ENCODE measurements at regions not wholly inside any gene's neighbourhood (a gene's known extent, or its start where the extent isn't known, plus 50 kb on each side); places are given as distances from the start of the nearest gene placed in this dataset.

GRCh38 chr10:100612601-100613595 is 77.2 kb downstream of the HIF1AN start:
- DNase-seq: no peak

- no peak for DNase-seq
These were observed 78.1 kb downstream of the HIF1AN start for GRCh38 chr10:100613846-100614245.

- DNase-seq: no peak
These were observed 78.8 kb downstream of the HIF1AN start for GRCh38 chr10:100614429-100615095.

GRCh38 chr10:100615241-100615640 is 79.5 kb downstream of the HIF1AN start:
- DNase-seq: no peak

GRCh38 chr10:100615908-100616307 is 80.2 kb downstream of the HIF1AN start:
- DNase-seq: no peak

GRCh38 chr10:100618091-100618615 is 82.4 kb downstream of the HIF1AN start:
- no peak for DNase-seq

GRCh38 chr10:100618632-100619255 is 83.0 kb downstream of the HIF1AN start:
- no peak for DNase-seq

GRCh38 chr10:100620087-100620835 is 84.5 kb downstream of the HIF1AN start:
- DNase-seq: no peak

- no peak for DNase-seq
These were observed 85.8 kb downstream of the HIF1AN start for GRCh38 chr10:100621360-100622205.

- DNase-seq: no peak
These were observed 87.2 kb downstream of the HIF1AN start for GRCh38 chr10:100622946-100623345.

- no peak for DNase-seq
These were observed 87.9 kb downstream of the HIF1AN start for GRCh38 chr10:100623521-100624230.

- no peak for DNase-seq
These were observed 88.6 kb downstream of the HIF1AN start for GRCh38 chr10:100624298-100624697.

- DNase-seq: no peak
These were observed 90.1 kb downstream of the HIF1AN start for GRCh38 chr10:100625816-100626215.

GRCh38 chr10:100628061-100628460 is 92.3 kb downstream of the HIF1AN start:
- DNase-seq: no peak

GRCh38 chr10:100631192-100631591 is 95.4 kb downstream of the HIF1AN start:
- DNase-seq: no peak

- DNase-seq: peak in 1 of 58 donors; percentile 59
These were observed 96.3 kb downstream of the HIF1AN start for GRCh38 chr10:100632027-100632426.

- DNase-seq: no peak
These were observed 98.3 kb downstream of the HIF1AN start for GRCh38 chr10:100634034-100634433.

- no peak for DNase-seq
These were observed 101.3 kb downstream of the HIF1AN start for GRCh38 chr10:100636848-100637553.

GRCh38 chr10:100637785-100638184 is 102.0 kb downstream of the HIF1AN start:
- DNase-seq: no peak

Measured in anterior cingulate cortex (tissue), 58 donors.